Ascending aorta (tissue), 2 donors: ENCODE measurements at regions not wholly inside any gene's neighbourhood (a gene's known extent, or its start where the extent isn't known, plus 50 kb on each side); places are given as distances from the start of the nearest gene placed in this dataset.

ENCODE experiments used
- DNase-seq, 2 donors: peaks; one replicate each; pipeline ENCODE4 v3.0.0-alpha.2; 2019; ENCODE audit warnings: low spot score in 2 of 2
- H3K27ac ChIP-seq, 2 donors: fragments of 200-600 bp; sonication (generic); one replicate each; pipeline ENCODE4 v1.5.1; 2016 to 2017; ENCODE audit warnings: mild to moderate bottlenecking in 1 of 2
- H3K27me3 ChIP-seq: fragments of 200-600 bp; sonication (generic); one replicate; pipeline ENCODE4 v1.5.1; 2017
- H3K36me3 ChIP-seq, 2 donors: fragments of 200-600 bp; sonication (generic); one replicate each; pipeline ENCODE4 v1.5.1; 2016
- H3K4me1 ChIP-seq, 2 donors: fragments of 200-600 bp; sonication (generic); one replicate each; pipeline ENCODE4 v1.5.1; 2016 to 2017; ENCODE audit warnings: mild to moderate bottlenecking in 1 of 2
- H3K4me3 ChIP-seq, 2 donors: fragments of 200-600 bp; sonication (generic); one replicate each; pipeline ENCODE4 v1.5.1; 2016 to 2017; ENCODE audit warnings: mild to moderate bottlenecking in 1 of 2
- H3K9me3 ChIP-seq, 2 donors: fragments of 200-600 bp; sonication (generic); one replicate each; pipeline ENCODE4 v1.5.1; 2016
- intact Hi-C: fragments of 100-400 bp; cut with DNase I; formaldehyde crosslinking; loops from one replicate; pipeline ENCODE4 v1.15.1; 2023
- TF ChIP-seq, protein P1 (sequence below), 3 experiments: fragments of 200-600 bp in 2 of 3; fragments of 450-650 bp in 1 of 3; sonication (generic) in 2 of 3; IDR thresholded peaks; one replicate each; pipeline ENCODE4 v1.5.1; 2016 to 2019; ENCODE audit warnings: antibody characterized with exemption in 3 of 3, mild to moderate bottlenecking in 1 of 3, moderate library complexity in 1 of 3

DNA sequence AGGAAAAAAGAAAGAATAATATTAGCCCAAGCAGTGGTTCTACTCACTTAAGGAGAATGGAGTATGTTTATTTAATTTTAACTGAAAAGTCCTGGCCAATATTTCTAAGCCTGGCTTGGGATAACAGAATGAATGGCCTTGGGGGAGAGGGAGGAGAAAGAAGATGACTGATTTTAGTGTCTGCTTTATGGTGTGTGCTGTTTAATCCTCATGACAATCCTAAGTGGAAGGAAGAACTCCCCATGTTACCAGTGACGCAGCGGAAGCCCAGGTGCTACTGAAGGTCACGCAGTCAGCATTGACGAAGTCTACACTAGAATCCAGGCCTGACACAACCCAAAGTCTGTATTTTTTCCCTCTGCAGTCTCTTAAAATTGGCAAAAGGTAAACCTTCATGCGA is 50.5 kb downstream of the PALM2AKAP2 start:
- TF ChIP-seq, protein P1, sequence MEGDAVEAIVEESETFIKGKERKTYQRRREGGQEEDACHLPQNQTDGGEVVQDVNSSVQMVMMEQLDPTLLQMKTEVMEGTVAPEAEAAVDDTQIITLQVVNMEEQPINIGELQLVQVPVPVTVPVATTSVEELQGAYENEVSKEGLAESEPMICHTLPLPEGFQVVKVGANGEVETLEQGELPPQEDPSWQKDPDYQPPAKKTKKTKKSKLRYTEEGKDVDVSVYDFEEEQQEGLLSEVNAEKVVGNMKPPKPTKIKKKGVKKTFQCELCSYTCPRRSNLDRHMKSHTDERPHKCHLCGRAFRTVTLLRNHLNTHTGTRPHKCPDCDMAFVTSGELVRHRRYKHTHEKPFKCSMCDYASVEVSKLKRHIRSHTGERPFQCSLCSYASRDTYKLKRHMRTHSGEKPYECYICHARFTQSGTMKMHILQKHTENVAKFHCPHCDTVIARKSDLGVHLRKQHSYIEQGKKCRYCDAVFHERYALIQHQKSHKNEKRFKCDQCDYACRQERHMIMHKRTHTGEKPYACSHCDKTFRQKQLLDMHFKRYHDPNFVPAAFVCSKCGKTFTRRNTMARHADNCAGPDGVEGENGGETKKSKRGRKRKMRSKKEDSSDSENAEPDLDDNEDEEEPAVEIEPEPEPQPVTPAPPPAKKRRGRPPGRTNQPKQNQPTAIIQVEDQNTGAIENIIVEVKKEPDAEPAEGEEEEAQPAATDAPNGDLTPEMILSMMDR (IDR thresholded peaks at IDR 0.05) = no peak
- H3K9me3 ChIP-seq = no peaks in the 10 kb centered on the region
- intact Hi-C loops = no loop called here
- no peak for DNase-seq
- H3K27ac ChIP-seq = no peak overlapping the region
- H3K36me3 ChIP-seq = no peaks in the 10 kb centered on the region
- no peaks in the 10 kb centered on the region for H3K4me1 ChIP-seq
- no peaks in the 10 kb centered on the region for H3K27me3 ChIP-seq
- H3K4me3 ChIP-seq = no peak overlapping the region

DNA sequence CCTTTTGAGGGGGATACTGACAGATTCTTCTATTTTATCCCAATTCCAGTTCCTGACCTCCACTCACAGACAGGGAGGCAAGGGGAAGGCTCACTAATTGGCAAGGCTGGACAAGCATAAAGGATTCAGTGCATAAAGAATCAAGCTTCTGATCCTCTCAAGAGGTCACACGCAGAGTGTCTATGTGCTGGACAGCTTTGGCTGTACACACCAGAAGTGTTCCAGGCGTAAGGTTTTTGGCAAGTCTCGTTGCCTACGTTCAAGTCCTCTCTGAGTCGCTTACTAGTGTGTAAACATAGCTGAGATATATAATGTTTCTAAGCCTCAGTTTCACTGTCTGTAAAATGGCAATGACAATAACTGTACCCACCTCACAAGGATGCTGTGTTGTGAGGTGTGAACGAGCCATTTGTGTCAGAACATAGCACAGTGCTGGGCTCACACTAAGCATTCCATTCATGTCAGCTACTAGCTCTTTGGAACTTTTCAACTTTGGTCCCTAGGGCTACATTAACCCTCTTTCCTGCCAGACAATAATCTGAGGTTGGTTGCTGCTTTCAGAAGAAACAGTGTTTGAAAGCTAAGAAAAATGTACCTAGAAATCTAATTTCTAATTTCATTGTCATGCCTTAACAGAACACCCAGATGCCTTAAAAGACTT is 52.1 kb downstream of the PALM2AKAP2 start:
- Histone ChIP-seq H3K4me3 (no peak overlapping the region), H3K27ac (no peak overlapping the region), H3K4me1 (no peaks in the 10 kb centered on the region), H3K9me3 (no peaks in the 10 kb centered on the region), H3K36me3 (no peaks in the 10 kb centered on the region), H3K27me3 (no peaks in the 10 kb centered on the region)
- intact Hi-C loops = no loop called here
- TF ChIP-seq, protein P1 (IDR thresholded peaks at IDR 0.05) = no peak
- no peak for DNase-seq

DNA sequence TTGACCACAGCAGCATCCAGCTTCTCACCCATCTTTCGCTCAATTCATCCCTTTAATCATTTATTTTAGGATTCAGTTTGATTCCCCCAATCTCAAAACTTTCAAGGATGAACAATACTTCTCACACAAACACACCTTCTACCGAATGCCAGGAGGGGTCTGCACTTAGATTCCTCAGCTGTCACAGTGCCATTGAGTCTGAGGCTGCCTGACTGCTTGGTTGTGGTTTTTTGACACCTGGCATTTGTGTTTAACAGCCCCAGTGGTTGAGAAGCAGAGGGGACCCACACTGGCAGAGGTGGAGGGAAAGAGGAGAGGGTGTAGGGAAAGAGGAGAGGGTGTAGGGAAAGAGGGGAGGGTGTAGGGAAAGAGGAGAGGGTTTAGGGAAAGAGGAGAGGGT is 54.9 kb downstream of the PALM2AKAP2 start:
- intact Hi-C loops = no loop called here
- DNase-seq = no peak
- Histone ChIP-seq H3K9me3 (no peaks in the 10 kb centered on the region), H3K27me3 (no peaks in the 10 kb centered on the region), H3K4me3 (no peak overlapping the region), H3K4me1 (no peaks in the 10 kb centered on the region), H3K36me3 (no peaks in the 10 kb centered on the region), H3K27ac (no peak overlapping the region)
- TF ChIP-seq, protein P1 (IDR thresholded peaks at IDR 0.05) = no peak

DNA sequence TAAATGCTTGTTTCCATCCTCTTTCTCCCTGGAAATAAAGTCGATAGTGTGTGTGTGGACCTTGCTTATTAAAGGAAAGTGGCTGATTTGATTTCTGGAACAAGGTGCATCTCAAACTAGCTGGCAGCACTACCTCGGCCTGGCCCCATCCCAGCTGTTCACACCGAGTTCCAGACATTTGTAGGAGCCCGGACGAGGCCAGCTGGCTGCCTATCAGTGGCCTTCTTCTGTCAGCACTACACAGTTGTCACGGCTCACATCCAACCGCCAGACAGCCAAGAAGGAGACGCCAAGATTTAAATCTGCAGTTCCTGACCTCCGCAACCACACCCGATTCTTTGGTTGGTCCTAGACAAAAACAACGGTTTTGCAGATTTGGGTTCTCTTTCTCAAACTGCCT is 63.6 kb downstream of the PALM2AKAP2 start:
- intact Hi-C loops = no loop called here
- no peak overlapping the region for H3K27ac ChIP-seq
- no peaks in the 10 kb centered on the region for H3K27me3 ChIP-seq
- no peak for DNase-seq
- H3K36me3 ChIP-seq = no peaks in the 10 kb centered on the region
- peaks cover 0 to 10% of the 10 kb centered on the region in 2 donors for H3K4me1 ChIP-seq
- TF ChIP-seq, protein P1 (IDR thresholded peaks at IDR 0.05) = no peak
- H3K9me3 ChIP-seq = no peaks in the 10 kb centered on the region
- no peak overlapping the region for H3K4me3 ChIP-seq

DNA sequence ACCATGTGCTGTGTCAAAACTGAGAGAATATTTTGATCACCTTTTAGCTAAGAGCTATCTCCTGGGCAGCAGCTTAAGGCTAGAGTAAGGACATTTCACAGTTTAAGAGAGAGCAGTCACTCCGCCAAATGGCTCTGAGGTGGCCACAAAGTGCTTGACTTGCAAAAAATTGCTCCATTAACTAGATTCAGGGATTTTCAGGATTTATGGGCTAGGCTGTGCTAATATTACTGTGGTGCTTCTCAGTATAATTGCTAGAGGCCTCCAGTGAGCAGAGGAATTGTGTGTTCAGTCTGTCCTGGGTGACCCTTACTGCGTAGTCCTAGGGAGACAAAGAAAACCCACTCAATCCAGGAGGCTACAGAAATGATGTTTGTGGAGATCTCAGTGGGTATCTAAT is 65.2 kb downstream of the PALM2AKAP2 start:
- intact Hi-C loops = no loop called here

More for the DNA sequence above, 65.2 kb downstream of the PALM2AKAP2 start:
- no peaks in the 10 kb centered on the region for H3K27me3 ChIP-seq
- TF ChIP-seq, protein P1 (IDR thresholded peaks at IDR 0.05) = no peak
- H3K36me3 ChIP-seq = no peaks in the 10 kb centered on the region
- peaks cover 0 to 10% of the 10 kb centered on the region in 2 donors for H3K4me1 ChIP-seq
- no peak for DNase-seq
- no peak overlapping the region for H3K4me3 ChIP-seq
- no peak overlapping the region for H3K27ac ChIP-seq
- H3K9me3 ChIP-seq = no peaks in the 10 kb centered on the region
